Inflammatory macrophage (primary cell): ENCODE measurements at regions not wholly inside any gene's neighbourhood (a gene's known extent, or its start where the extent isn't known, plus 50 kb on each side); places are given as distances from the start of the nearest gene placed in this dataset.

ENCODE experiments used
- DNase-seq, 2 donors: peaks; one replicate each; pipeline ENCODE4 v3.0.0-alpha.2; 2020 to 2022

- DNase-seq = no peak
These were observed 406.1 kb downstream of the PRDM2 start for GRCh38 chr1:14106126-14106525.

- no peak for DNase-seq
These were observed 406.8 kb downstream of the PRDM2 start for GRCh38 chr1:14106679-14107313.

DNA sequence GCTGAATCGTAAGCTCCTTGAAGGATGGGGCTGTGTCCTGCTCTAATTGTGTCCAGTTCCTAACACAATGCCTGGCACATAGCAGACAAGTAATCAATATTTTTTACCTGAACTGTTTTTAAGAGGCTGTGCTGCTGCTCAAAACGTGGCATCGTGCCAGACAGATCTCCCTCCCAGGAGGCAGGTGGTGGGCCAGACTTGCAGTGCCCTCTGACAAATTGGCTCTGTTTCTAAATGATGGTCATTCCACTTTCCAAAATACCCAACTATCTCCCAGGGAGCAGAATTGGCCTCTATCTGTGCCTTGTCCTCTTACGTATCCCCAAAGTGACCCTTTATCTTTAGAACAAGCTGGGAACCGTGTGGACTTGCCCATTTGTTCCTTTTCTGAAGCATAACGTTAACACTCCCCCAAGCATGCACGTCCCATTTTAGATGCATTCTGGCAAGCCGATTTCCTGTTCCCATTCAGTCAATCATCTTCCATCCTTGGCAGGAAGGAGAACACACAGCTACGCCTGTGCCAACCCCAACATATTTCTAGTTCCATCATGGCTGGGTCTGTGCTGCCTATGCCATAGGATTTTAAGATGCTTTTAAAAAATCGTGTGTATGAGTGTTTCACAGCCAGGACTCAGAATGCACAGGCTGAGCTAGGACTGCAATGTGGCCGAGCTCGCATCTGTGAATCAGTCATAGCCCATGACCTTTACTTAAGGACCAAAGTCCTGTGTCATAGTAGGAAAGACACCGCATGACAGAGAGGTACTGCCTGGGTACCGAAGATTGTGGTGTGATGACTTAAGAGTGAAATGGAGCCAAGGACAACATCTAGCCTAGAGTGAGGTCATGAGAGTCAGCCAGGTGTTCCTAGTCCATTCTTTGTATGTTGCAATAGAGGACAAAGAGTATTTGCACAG is 408.6 kb downstream of the PRDM2 start:
- no peak for DNase-seq

- no peak for DNase-seq
These were observed 409.3 kb downstream of the PRDM2 start for GRCh38 chr1:14109276-14109635.

DNA sequence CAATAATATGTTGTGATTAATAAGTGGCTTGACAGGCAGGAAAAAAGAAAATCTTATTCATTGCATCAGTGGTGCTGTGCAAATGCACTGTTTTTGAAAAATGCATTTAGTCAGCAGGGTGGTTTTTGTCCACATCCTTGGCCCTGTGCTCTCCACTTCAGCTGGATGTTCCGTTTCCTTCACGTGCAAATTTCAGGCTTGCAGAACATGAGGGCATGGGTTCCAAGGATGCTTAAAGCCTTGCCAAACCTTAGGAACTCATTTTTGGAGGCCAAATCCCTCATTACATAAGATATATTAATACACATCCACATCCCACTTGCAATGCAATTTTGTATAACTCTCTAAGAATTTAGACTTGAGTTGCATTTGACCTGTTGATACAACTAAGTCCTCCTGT is 410.1 kb downstream of the PRDM2 start:
- DNase-seq = no peak

DNA sequence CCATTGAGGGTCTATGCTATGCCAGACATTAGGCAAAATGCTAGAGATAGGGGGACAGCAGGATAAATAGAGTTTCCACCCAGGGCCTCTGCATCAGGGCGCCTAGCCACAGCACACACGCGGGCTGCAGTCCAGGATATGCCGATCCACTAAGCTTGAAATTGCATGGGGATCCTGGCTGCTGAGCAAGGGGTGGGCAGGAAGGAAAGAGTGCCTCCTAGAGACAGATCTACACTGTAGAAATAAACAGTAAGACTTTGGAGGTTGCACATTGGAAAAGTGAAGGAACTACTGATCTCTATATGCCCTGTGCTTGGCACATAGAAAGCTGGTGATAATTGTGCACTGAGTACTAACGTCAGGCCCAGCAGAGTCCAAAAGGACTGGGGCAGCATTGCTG is 411.1 kb downstream of the PRDM2 start:
- DNase-seq = no peak

DNA sequence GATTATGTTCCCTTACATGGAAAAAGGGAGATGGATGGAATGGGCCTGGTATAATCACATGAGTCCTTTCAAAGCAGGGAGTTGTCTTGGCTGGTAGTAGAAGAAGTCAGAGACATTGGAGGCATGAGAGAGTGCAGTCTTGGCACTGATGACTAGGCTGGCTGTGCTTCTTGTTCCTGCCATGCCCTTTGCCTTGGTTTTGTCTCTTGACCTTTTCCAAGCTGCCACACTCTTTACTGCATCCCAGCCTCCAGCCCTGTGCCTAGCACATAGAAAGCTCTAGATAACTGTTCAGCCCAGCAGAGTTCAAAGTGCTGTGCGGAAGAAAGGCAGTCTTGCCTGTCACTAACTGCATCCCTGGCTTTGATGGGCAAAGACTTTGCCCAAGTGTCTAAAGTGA is 412.6 kb downstream of the PRDM2 start:
- no peak for DNase-seq

- DNase-seq = no peak
These were observed 413.3 kb downstream of the PRDM2 start for GRCh38 chr1:14113271-14113670.

DNA sequence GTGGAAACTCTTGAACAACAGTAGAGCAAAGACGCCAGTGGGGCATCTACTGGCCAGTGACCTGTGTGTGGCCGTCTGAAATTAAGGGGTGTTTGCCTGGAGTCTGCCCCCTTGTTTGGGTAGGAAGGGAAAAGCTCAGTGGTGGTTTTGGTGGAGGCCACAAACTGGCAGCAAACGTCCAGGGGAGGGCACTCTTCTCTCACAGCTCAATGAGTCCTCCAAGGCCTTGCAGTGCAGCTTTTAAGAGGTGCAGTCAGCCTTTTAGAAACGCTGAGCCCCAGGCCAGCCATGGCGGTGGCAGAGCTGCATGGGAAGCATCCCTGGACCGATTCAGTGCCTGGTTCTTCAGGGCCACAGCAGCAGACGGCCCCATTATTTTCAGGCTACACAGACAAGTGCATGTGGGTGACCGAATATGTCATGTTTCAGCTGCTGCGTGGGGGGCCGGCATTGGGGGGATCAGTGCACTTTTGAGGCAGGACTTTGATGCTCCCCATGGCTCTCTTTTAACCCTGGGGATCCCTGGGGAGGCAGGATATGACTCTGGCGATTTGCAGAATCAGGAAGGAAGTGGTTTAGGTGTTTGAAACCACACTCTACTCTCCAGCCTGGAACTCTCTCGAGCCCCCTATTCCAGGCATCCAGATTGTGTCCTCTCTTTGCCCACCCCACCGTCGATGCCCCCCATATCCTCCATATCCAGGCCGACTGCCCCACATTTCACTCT is 414.0 kb downstream of the PRDM2 start:
- peak in 1 of 2 donors; percentile 33 for DNase-seq

DNA sequence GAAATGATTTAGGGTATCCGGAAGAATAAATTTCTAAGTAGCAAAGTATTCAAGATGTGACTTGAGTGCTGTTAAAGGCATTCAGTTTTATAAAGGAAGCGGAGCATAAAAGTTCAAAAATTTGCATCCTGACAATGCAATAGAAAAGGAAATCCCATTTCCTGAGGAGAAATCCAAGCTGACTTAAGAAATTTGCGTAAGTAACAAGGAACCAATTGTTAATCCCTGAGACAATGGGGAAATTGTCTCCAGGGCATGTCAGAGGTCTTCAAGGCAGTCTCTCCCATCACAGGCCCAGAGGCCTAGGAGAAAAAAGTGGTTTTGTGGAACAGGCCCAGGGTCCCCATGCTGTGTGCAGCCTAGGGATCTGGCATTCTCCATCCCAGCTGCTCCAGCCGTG is 416.0 kb downstream of the PRDM2 start:
- no peak for DNase-seq

GRCh38 chr1:14117700-14118099 is 417.7 kb downstream of the PRDM2 start:
- no peak for DNase-seq

DNA sequence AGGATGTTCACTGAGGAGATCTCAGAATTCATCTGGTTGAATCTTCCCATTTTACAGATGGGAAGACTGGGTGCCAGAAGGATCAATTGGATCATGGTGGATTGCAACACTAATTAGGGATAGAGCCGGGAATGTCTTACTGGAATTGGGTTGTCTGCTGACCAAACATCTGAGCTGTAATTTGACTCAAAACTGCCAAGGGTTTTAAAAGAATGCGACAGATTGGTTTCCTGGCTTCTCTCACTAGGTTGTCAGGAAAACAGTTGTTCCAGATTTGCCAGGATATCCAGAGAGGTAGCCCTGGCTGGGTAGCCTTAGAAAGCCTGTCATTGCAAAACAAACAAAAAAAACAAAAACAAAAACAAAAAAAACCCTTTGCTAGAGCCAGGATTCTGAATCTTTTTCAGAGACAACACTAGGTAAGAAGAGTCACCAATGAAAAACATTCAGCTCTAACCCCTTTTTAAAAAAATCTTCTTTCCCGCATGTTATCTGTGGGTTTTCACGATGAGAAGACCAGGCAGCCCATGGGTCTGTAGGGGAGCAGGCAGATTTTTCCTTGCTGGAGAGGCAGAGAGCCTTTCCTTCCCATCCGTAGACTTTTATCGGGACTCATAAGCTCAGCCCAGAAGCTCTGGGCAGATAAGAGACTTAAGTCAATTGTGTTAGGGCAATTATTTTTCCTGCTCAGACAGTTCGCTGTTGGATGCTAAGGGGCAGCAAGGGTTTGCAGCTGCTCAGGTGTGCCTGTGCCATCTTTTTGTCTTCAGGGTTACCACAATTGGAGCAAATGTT is 418.9 kb downstream of the PRDM2 start:
- no peak for DNase-seq

DNA sequence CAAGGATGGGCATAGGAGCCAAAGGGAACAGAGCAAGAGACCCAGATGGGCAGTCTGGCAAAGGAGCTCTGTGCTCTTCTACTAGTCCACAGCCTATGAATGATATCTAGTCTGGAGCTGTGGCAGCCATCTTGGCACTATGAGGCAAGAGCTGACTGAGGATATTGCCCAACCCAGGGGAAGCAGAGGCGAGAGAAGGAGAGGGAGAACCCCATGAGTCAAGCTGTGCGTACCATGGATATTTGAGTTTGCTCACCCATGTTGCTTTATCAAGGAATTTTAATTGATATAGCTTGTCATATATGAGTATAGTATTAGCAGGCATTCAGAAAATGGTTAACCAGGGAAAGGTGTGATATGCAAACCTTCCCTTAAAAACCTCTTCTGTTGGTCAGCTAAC is 420.9 kb downstream of the PRDM2 start:
- peak; percentile 2 to 3 for DNase-seq

- DNase-seq = no peak
These were observed 428.1 kb downstream of the PRDM2 start for GRCh38 chr1:14128096-14128495.

DNA sequence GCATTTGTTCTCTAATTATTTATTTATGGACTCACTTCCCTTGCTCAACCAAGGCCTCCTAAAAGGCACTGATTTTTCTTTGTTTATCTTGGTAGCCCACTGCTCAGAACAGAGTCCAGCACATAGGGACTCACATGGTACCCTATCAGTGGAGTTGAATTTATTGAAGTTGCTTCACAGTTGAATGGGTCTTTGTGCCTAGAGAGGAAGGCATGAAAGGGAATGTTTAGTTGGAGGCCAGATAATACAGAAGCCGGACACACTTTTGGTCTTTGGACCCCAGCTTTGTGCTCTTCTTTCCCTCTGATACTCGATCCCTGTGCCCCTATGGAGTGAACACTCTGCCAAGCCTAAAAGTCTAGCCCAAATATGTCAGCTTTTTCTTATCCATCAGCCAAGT is 429.0 kb downstream of the PRDM2 start:
- DNase-seq = no peak

DNA sequence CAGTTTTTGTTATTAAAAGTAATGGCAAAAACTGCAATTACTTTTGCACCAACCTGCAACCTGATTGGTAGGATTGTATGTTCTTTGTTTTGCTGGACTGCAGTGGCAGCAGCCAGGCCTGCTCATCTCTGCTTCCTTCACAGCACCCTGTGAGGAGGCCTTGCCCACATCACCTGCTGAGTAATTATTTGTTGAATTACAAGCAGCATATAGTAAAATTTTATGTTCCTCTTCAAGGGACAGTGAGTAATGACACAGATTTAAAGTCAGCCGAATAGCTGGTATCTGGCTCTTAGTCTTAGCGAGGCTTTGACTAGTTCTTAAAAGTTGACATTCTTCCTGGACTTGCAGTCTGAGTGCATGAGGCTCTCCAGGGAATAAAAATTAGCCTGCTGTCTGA is 435.1 kb downstream of the PRDM2 start:
- no peak for DNase-seq

DNA sequence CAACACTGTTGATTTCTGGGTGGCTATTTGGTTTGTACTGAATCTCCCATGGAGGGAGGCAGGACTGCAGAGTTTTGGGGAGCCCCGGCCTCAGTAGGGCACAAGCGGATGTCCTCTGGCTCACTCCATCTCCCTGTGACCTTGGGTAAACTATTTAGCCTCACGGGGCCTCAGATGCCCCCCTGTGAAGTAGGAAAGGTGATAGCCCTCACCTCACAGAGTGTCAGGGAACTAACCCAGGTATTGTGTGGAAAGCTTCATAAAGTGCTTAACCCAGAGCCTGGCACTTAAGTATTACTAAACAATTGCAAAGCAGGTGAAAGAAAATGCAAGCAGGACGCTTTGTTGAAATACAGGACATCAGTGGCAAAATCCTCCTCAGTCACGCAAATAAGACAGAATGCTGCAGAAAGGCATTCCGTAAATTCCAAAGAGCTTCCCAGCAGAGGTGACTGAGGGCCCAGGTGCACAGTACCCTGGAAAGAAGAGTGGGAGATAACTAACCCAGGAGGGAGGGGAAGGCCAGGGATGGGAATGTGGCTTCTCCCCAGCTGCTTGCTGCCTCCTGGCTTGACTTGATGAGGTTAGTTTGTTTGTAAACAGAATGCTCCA is 436.3 kb downstream of the PRDM2 start:
- no peak for DNase-seq

- DNase-seq = no peak
These were observed 436.9 kb downstream of the PRDM2 start for GRCh38 chr1:14136881-14137280.

DNA sequence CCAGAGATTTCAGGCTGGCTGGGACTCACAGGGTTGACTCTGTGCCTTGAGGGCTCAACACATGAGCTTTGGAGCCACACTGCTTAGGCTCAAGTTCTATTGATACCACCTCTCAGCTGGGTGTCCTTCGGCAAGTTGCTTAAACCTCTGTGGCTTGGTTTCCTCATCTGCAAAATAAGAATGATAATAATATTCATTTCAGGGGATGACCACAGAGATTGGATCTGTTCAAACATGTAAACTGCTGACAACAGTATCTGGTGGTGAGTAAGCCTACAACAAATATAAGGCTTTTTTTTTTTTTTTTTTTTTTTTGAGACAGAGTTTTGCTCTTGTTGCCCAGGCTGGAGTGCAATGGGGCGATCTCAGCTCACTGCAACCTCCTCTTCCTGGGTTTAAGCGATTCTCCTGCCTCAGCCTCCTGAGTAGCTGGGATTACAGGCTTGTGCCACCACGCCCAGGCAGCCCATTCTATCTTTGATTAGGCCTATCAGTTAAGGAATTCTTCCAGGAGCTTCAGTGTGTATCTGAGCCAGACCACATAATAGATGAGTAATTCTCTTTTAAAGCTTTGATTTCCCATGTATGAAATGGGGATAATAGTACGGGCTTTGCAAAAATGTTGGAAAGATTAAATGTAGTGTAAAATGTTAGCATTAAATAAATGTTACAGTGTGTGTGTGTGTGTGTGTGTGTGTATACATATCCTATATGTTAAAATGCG is 437.6 kb downstream of the PRDM2 start:
- DNase-seq = no peak

- DNase-seq = no peak
These were observed 438.1 kb downstream of the PRDM2 start for GRCh38 chr1:14138135-14138506.

DNA sequence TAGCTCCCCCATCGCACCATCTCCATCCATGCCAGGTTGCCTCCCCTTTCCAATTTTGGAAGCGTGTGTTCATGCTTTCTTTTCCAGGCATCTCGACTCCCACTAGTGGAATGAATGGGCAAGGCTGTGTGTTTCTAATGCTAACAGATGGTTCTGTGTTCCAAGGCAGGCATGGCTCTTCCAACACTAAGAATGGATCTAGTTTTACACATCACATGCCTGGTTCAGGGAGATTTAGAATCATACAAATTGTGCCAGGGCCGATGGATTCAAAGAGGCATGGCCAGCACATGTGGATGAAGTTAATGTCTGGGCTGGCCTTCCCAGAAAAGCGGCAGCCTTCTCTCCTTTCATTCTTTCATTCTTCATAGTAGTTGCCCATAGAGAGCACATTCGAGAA is 438.7 kb downstream of the PRDM2 start:
- no peak for DNase-seq
